HL-60 (cell line): ENCODE measurements at regions not wholly inside any gene's neighbourhood (a gene's known extent, or its start where the extent isn't known, plus 50 kb on each side); places are given as distances from the start of the nearest gene placed in this dataset.

Experiments
- DNase-seq, 2 experiments: peaks; one replicate each; pipeline ENCODE4 v3.0.0-alpha.2; 2010 to 2020; ENCODE audit warnings: low read depth in 1 of 2, low spot score in 1 of 2
- H3K27ac ChIP-seq: fragments of 250-450 bp; sonication (Bioruptor Pico); replicated peaks from 2 replicates; pipeline ENCODE4 v1.5.1; 2020; ENCODE audit warnings: mild to moderate bottlenecking, moderate library complexity
- H3K27me3 ChIP-seq: fragments of 250-450 bp; sonication (Bioruptor Pico); 2 replicates; pipeline ENCODE4 v1.5.1; 2021; ENCODE audit warnings: mild to moderate bottlenecking, moderate library complexity; ENCODE audit not compliant: insufficient read depth, poor library complexity, severe bottlenecking
- H3K4me3 ChIP-seq: replicated peaks from 2 replicates; pipeline ENCODE4 v1.5.1; 2011; ENCODE audit warnings: mild to moderate bottlenecking, control low read depth, low read length; ENCODE audit not compliant: insufficient read depth
- GABPA ChIP-seq: IDR thresholded peaks from 2 replicates; pipeline ENCODE4 v1.6.1; 2012; ENCODE audit warnings: low read depth
- POLR2AphosphoS5 ChIP-seq: IDR thresholded peaks from 2 replicates; pipeline ENCODE4 v1.6.1; 2012; ENCODE audit warnings: low read depth
- SPI1 ChIP-seq: IDR thresholded peaks from 2 replicates; pipeline ENCODE4 v1.6.1; 2012; ENCODE audit warnings: low read depth, mild to moderate bottlenecking, borderline replicate concordance
- TF ChIP-seq, protein P1 (sequence below): IDR thresholded peaks from 2 replicates; pipeline ENCODE4 v1.6.1; 2012; ENCODE audit warnings: low read depth; ENCODE audit not compliant: insufficient replicate concordance
- TF ChIP-seq, protein P2 (sequence below): IDR thresholded peaks from one replicate; pipeline ENCODE4 v1.5.1; 2011; ENCODE audit warnings: low read length, control low read depth, inconsistent platforms; ENCODE audit not compliant: insufficient read depth

DNA sequence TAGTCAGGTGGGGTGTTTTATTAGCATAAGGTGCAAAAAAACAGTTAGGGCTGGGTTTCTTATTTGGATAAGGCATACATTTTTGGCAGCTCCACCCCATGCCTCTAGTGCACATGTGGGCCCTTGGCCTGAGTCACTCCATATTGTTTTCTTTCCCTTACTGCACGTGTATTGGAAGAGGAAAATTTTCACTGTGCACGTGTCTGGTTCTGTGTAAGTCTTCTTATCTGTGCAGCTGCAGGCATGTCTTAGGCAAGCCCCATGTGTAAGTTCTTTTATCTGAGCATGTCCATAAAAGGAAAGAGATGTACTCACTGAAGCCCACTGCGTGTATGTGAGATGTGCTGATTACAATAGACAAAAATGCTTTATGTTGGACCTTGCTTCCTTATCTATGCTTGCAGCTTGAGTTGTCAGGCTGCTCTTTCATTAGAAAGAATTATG, 540.3 kb upstream of the IGFBP3 start:
- no peak overlapping the region for H3K4me3 ChIP-seq
- TF ChIP-seq, protein P1, sequence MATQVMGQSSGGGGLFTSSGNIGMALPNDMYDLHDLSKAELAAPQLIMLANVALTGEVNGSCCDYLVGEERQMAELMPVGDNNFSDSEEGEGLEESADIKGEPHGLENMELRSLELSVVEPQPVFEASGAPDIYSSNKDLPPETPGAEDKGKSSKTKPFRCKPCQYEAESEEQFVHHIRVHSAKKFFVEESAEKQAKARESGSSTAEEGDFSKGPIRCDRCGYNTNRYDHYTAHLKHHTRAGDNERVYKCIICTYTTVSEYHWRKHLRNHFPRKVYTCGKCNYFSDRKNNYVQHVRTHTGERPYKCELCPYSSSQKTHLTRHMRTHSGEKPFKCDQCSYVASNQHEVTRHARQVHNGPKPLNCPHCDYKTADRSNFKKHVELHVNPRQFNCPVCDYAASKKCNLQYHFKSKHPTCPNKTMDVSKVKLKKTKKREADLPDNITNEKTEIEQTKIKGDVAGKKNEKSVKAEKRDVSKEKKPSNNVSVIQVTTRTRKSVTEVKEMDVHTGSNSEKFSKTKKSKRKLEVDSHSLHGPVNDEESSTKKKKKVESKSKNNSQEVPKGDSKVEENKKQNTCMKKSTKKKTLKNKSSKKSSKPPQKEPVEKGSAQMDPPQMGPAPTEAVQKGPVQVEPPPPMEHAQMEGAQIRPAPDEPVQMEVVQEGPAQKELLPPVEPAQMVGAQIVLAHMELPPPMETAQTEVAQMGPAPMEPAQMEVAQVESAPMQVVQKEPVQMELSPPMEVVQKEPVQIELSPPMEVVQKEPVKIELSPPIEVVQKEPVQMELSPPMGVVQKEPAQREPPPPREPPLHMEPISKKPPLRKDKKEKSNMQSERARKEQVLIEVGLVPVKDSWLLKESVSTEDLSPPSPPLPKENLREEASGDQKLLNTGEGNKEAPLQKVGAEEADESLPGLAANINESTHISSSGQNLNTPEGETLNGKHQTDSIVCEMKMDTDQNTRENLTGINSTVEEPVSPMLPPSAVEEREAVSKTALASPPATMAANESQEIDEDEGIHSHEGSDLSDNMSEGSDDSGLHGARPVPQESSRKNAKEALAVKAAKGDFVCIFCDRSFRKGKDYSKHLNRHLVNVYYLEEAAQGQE: no peak
- TF ChIP-seq SPI1 (no peak), GABPA (no peak), POLR2AphosphoS5 (no peak)
- TF ChIP-seq, protein P2, sequence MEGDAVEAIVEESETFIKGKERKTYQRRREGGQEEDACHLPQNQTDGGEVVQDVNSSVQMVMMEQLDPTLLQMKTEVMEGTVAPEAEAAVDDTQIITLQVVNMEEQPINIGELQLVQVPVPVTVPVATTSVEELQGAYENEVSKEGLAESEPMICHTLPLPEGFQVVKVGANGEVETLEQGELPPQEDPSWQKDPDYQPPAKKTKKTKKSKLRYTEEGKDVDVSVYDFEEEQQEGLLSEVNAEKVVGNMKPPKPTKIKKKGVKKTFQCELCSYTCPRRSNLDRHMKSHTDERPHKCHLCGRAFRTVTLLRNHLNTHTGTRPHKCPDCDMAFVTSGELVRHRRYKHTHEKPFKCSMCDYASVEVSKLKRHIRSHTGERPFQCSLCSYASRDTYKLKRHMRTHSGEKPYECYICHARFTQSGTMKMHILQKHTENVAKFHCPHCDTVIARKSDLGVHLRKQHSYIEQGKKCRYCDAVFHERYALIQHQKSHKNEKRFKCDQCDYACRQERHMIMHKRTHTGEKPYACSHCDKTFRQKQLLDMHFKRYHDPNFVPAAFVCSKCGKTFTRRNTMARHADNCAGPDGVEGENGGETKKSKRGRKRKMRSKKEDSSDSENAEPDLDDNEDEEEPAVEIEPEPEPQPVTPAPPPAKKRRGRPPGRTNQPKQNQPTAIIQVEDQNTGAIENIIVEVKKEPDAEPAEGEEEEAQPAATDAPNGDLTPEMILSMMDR: no peak
- H3K27ac ChIP-seq: no peak overlapping the region
- H3K27me3 ChIP-seq: no peaks in the 10 kb centered on the region
- no peak for DNase-seq

DNA sequence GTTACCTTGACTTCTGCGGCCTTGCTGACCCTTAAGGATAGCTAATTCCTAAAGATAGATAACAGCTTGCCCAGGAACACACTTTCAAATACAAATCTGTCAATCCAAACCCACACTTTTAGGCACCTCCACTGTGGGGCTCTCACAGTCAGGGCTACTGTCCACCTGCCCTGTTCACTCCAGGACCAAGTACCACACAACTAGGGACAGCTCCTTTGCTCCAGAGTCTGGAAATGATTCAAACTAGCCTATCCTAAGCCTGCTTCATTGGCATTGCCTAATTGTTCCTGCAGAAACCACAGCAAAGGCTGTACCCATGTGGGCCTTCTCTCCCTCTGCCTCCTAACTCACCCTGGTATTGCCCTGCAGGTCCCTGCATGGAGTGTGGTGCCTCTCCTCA, 538.9 kb upstream of the IGFBP3 start:
- H3K27ac ChIP-seq: no peak overlapping the region
- H3K4me3 ChIP-seq: no peak overlapping the region
- TF ChIP-seq, protein P2: no peak
- TF ChIP-seq POLR2AphosphoS5 (no peak), GABPA (no peak), SPI1 (no peak)
- TF ChIP-seq, protein P1: no peak
- no peak for DNase-seq
- no peaks in the 10 kb centered on the region for H3K27me3 ChIP-seq

DNA sequence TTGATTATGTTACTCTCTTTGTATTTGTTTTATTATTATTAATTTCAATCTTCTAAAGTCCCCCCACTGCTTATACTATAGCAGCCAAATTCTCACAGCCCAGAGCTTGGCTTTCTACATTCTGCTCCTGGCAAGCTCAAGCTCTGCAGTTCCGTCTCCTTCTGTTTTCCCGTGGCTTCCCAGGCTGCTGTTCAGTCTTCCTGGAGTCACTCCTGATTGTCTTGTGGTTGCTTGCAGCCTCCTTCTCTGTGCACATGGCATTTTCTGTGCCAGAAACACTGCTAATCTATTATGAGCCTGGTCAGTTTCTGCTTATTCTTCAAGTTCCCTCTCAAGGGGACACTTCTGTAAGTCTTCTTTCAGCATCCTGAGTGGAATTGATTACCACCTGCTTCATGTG, 533.7 kb upstream of the IGFBP3 start:
- Histone ChIP-seq H3K27me3 (no peaks in the 10 kb centered on the region), H3K27ac (no peak overlapping the region), H3K4me3 (no peak overlapping the region)
- TF ChIP-seq, protein P1: no peak
- TF ChIP-seq GABPA (no peak), SPI1 (no peak), POLR2AphosphoS5 (no peak)
- TF ChIP-seq, protein P2: no peak
- DNase-seq: no peak
